IMR-90 (cell line): ENCODE measurements at regions not wholly inside any gene's neighbourhood (a gene's known extent, or its start where the extent isn't known, plus 50 kb on each side); places are given as distances from the start of the nearest gene placed in this dataset.

Experiments
- ATAC-seq: fragments of 200-7000 bp; cut with Tn5 transposase; 2 replicates; pipeline ENCODE4 v1.9.1; 2020; ENCODE audit warnings: low read depth, mild to moderate bottlenecking, moderate library complexity
- BruUV-seq: library from RNA; stranded (reverse); fragments of 400-500 nt; replicated peaks from 2 replicates; lab custom pipeline; 2021; lab: Mats Ljungman, UMichigan
- CTCF ChIA-PET: fragments of 300-600 bp; formaldehyde crosslinking; extraction: SDS; loops from one replicate; lab custom pipeline; 2021; ENCODE audit warnings: antibody characterized with exemption; lab: Yijun Ruan, JAX
- POLR2A ChIA-PET: fragments of 300-600 bp; sonication (Branson Sonifier 250); formaldehyde crosslinking; loops from one replicate; lab custom pipeline; 2022; ENCODE audit warnings: antibody characterized with exemption; ENCODE audit not compliant: unreplicated experiment; lab: Charles Lee
- DNase-seq: peaks from one replicate; pipeline ENCODE4 v3.0.0; 2013
- H2AFZ ChIP-seq: replicated peaks from 2 replicates; pipeline ENCODE3; 2013; ENCODE audit warnings: low read length, mild to moderate bottlenecking; ENCODE audit not compliant: poor library complexity
- H2AK5ac ChIP-seq: 2 replicates; pipeline ENCODE4 v1.6.1; 2013; ENCODE audit warnings: low read depth, low read length, inconsistent platforms
- H2AK9ac ChIP-seq: replicated peaks from 2 replicates; pipeline ENCODE3; 2013; ENCODE audit warnings: mild to moderate bottlenecking, low read depth, low read length, moderate library complexity; ENCODE audit not compliant: poor library complexity
- H2BK120ac ChIP-seq: 2 replicates; pipeline ENCODE4 v1.6.1; 2013; ENCODE audit warnings: low read depth, low read length, inconsistent platforms
- H2BK15ac ChIP-seq: 3 replicates; pipeline ENCODE4 v1.6.1; 2013; ENCODE audit warnings: low read depth, low read length, inconsistent platforms
- H2BK20ac ChIP-seq: 2 replicates; pipeline ENCODE4 v1.6.1; 2013; ENCODE audit warnings: low read depth, mild to moderate bottlenecking, inconsistent platforms, low read length, moderate library complexity
- H2BK5ac ChIP-seq: 2 replicates; pipeline ENCODE4 v1.6.1; 2013; ENCODE audit warnings: mild to moderate bottlenecking, low read depth, low read length, inconsistent platforms; ENCODE audit not compliant: poor library complexity, severe bottlenecking
- H3K14ac ChIP-seq: replicated peaks from 2 replicates; pipeline ENCODE4 v1.6.1; 2013; ENCODE audit warnings: low read depth, low read length, inconsistent platforms
- H3K18ac ChIP-seq: 2 replicates; pipeline ENCODE4 v1.6.1; 2013; ENCODE audit warnings: low read depth, low read length, control low read depth
- H3K23ac ChIP-seq: 2 replicates; pipeline ENCODE4 v1.6.1; 2013; ENCODE audit warnings: low read depth, low read length, inconsistent platforms
- H3K27ac ChIP-seq: 2 replicates; pipeline ENCODE4 v1.5.1; 2013; ENCODE audit warnings: mild to moderate bottlenecking, control low read depth, low read length; ENCODE audit not compliant: insufficient read depth
- H3K27me3 ChIP-seq: 2 replicates; pipeline ENCODE4 v1.6.1; 2013; ENCODE audit warnings: low read length; ENCODE audit not compliant: control insufficient read depth, insufficient read depth
- H3K36me3 ChIP-seq: 2 replicates; pipeline ENCODE4 v1.6.1; 2013; ENCODE audit warnings: low read length, mixed read lengths; ENCODE audit not compliant: control insufficient read depth, insufficient read depth
- H3K4ac ChIP-seq: 2 replicates; pipeline ENCODE4 v1.6.1; 2013; ENCODE audit warnings: low read depth, low read length, inconsistent platforms
- H3K4me1 ChIP-seq: 2 replicates; pipeline ENCODE4 v1.6.1; 2013; ENCODE audit warnings: low read length, mixed read lengths; ENCODE audit not compliant: control insufficient read depth, insufficient read depth
- H3K4me2 ChIP-seq: 2 replicates; pipeline ENCODE4 v1.6.1; 2013; ENCODE audit warnings: low read depth, mild to moderate bottlenecking, control low read depth, low read length, moderate library complexity
- H3K4me3 ChIP-seq: 2 replicates; pipeline ENCODE4 v1.5.1; 2013; ENCODE audit warnings: low read depth, mild to moderate bottlenecking, control low read depth, low read length, moderate library complexity; ENCODE audit not compliant: insufficient read depth
- H3K56ac ChIP-seq: 2 replicates; pipeline ENCODE4 v1.6.1; 2013; ENCODE audit warnings: low read length, inconsistent platforms; ENCODE audit not compliant: insufficient read depth; ENCODE audit errors: extremely low read depth
- H3K79me1 ChIP-seq, 2 experiments: 2 replicates each; pipeline ENCODE4 v1.6.1; 2013; ENCODE audit warnings: low read length in 2 of 2, inconsistent platforms in 1 of 2, low read depth in 1 of 2
- H3K9ac ChIP-seq: 2 replicates; pipeline ENCODE4 v1.6.1; 2013; ENCODE audit warnings: low read depth, low read length, control low read depth
- H3K9me1 ChIP-seq: 2 replicates; pipeline ENCODE4 v1.6.1; 2013; ENCODE audit warnings: low read length, inconsistent platforms; ENCODE audit not compliant: insufficient read depth
- H3K9me3 ChIP-seq: 2 replicates; pipeline ENCODE4 v1.6.1; 2013; ENCODE audit warnings: low read length; ENCODE audit not compliant: control insufficient read depth, insufficient read depth
- H4K20me1 ChIP-seq: 2 replicates; pipeline ENCODE4 v1.6.1; 2013; ENCODE audit warnings: low read length, inconsistent platforms; ENCODE audit not compliant: insufficient read depth
- H4K5ac ChIP-seq: 2 replicates; pipeline ENCODE4 v1.6.1; 2013; ENCODE audit warnings: mild to moderate bottlenecking, low read depth, low read length, control low read depth
- H4K8ac ChIP-seq, 2 experiments: 2 replicates each; pipeline ENCODE4 v1.6.1; 2013; ENCODE audit warnings: low read depth in 2 of 2, low read length in 2 of 2, control low read depth in 1 of 2, inconsistent platforms in 1 of 2
- H4K91ac ChIP-seq: 2 replicates; pipeline ENCODE4 v1.6.1; 2013; ENCODE audit warnings: low read depth, low read length, inconsistent platforms; ENCODE audit not compliant: insufficient read depth
- CHD1 ChIP-seq: IDR thresholded peaks from 2 replicates; pipeline ENCODE4 v1.6.1; 2012; ENCODE audit warnings: low read depth, low read length, improper control_type of control experiment
- RAD21 ChIP-seq: IDR thresholded peaks from 2 replicates; pipeline ENCODE4 v1.6.1; 2012; ENCODE audit warnings: low read length, improper control_type of control experiment
- RCOR1 ChIP-seq: IDR thresholded peaks from 2 replicates; pipeline ENCODE4 v1.6.1; 2012; ENCODE audit warnings: mild to moderate bottlenecking, low read length, improper control_type of control experiment; ENCODE audit not compliant: insufficient replicate concordance
- WGBS, 2 experiments: methylation state at CpG; one replicate each; pipeline versions ENCODE4 v1.1.5 to v1.1.7; 2013; ENCODE audit warnings: missing lambda C conversion rate in 2 of 2; ENCODE audit not compliant: insufficient read length in 1 of 2; ENCODE audit errors: extremely low coverage in 2 of 2; 5-methylcytosine and 5-hydroxymethylcytosine counted together
- dilution Hi-C: fragments of 300-500 bp; cut with HindIII; formaldehyde crosslinking; loops from one replicate; pipeline ENCODE4 v1.14.3; 2018; ENCODE audit warnings: low sequenced_read_pairs; ENCODE audit not compliant: unreplicated experiment
- in situ Hi-C: fragments of 300-500 bp; cut with MboI; formaldehyde crosslinking; loops from 3 replicates; pipeline ENCODE4 v1.14.3; 2019; ENCODE audit warnings: low sequenced_read_pairs, inconsistent platforms, mixed read lengths
- intact Hi-C: fragments of 100-400 bp; cut with micrococcal nuclease; formaldehyde crosslinking; loops from 2 replicates; pipeline ENCODE4 v1.10.0; 2022

- H4K20me1 ChIP-seq: no peaks in the 10 kb centered on the region
- peaks cover 3% of the 10 kb centered on the region; the same call in 1 of the 2 replicates for H3K4me1 ChIP-seq
- no peak overlapping the region for H4K5ac ChIP-seq
- no peak overlapping the region for H3K14ac ChIP-seq
- H2AFZ ChIP-seq: no peak overlapping the region
- BruUV-seq: no TSS peak
- DNase-seq: no peak
- no peak overlapping the region for H3K9ac ChIP-seq
- H3K4ac ChIP-seq: no peak overlapping the region
- H2AK5ac ChIP-seq: no peak overlapping the region
- no peak for ATAC-seq
- no peak overlapping the region for H2BK20ac ChIP-seq
- no peak overlapping the region for H3K56ac ChIP-seq
- H3K27ac ChIP-seq: no peak overlapping the region
- H3K4me2 ChIP-seq: no peak overlapping the region
- H3K27me3 ChIP-seq: no peaks in the 10 kb centered on the region
- H2BK5ac ChIP-seq: no peak overlapping the region
- H3K23ac ChIP-seq: no peak overlapping the region
- 86% methylated on average over 7 of the region's 16 CpGs; no CpG with 5 or more reads in 1 of the 2 experiments for WGBS, 2 experiments
- H3K36me3 ChIP-seq: no peaks in the 10 kb centered on the region
- dilution Hi-C loops: no loop called here
- no peaks in the 10 kb centered on the region for H3K79me1 ChIP-seq
- no peak overlapping the region for H2BK120ac ChIP-seq
- no peak overlapping the region for H4K91ac ChIP-seq
- TF ChIP-seq CHD1 (no peak), RCOR1 (no peak), RAD21 (no peak)
- H3K9me1 ChIP-seq: no peaks in the 10 kb centered on the region
- H4K8ac ChIP-seq: no peak overlapping the region
- no peaks in the 10 kb centered on the region for H3K9me3 ChIP-seq
- H3K4me3 ChIP-seq: no peak overlapping the region
- in situ Hi-C loops: no loop called here
- no peak overlapping the region for H2BK15ac ChIP-seq
- CTCF ChIA-PET: no interaction called here
- no peak overlapping the region for H2AK9ac ChIP-seq
- POLR2A ChIA-PET: no interaction called here
- intact Hi-C loops: no loop called here
- no peak overlapping the region for H3K18ac ChIP-seq
These were observed 457.3 kb upstream of the ID2 start for GRCh38 chr2:8224347-8225190.
